ENCODE measurements at regions not wholly inside any gene's neighbourhood (a gene's known extent, or its start where the extent isn't known, plus 50 kb on each side); places are given as distances from the start of the nearest gene placed in this dataset.
"Not testable (repeated sequence)": the region's sequence is repeated elsewhere in the genome, so short reads cannot be mapped to it uniquely, and the experiment has no call there.

- not testable (repeated sequence) for TF ChIP-seq ZNF263 (CRISPR knock-in tag; IDR thresholded peaks at IDR 0.05); KLF9 (CRISPR knock-in tag; IDR thresholded peaks at IDR 0.05; ENCODE audit: low read depth); KLF13 (CRISPR knock-in tag; IDR thresholded peaks at IDR 0.05); ZNF224 (CRISPR knock-in tag; IDR thresholded peaks at IDR 0.05); TP53 (CRISPR knock-in tag; conservative IDR thresholded peaks at IDR 0.05)
These were observed 887.6 kb upstream of the ADGRL4 start for GRCh38 chr1:79894129-79894528.

Measured in HepG2 (cell line).